KMS-11 (cell line): ENCODE measurements at regions not wholly inside any gene's neighbourhood (a gene's known extent, or its start where the extent isn't known, plus 50 kb on each side); places are given as distances from the start of the nearest gene placed in this dataset.

Experiments
- H2AFZ ChIP-seq: fragments of 200-600 bp; sonication (generic); 2 replicates; pipeline ENCODE4 v1.6.1; 2016; ENCODE audit warnings: antibody characterized with exemption, mixed run types, low read depth
- H3K27ac ChIP-seq: fragments of 200-600 bp; sonication (generic); 2 replicates; pipeline ENCODE4 v1.6.1; 2016; ENCODE audit warnings: mild to moderate bottlenecking, mixed run types
- H3K27me3 ChIP-seq: fragments of 200-600 bp; sonication (generic); 2 replicates; pipeline ENCODE4 v1.6.1; 2017; ENCODE audit warnings: mild to moderate bottlenecking, low read depth, mixed run types, moderate library complexity; ENCODE audit not compliant: insufficient read depth
- H3K36me3 ChIP-seq: fragments of 200-600 bp; sonication (generic); 2 replicates; pipeline ENCODE4 v1.6.1; 2017; ENCODE audit warnings: mild to moderate bottlenecking, mixed run types; ENCODE audit not compliant: insufficient read depth
- H3K4me1 ChIP-seq: fragments of 200-600 bp; sonication (generic); 2 replicates; pipeline ENCODE4 v1.6.1; 2016; ENCODE audit warnings: mild to moderate bottlenecking, low read depth, mixed run types; ENCODE audit not compliant: poor library complexity, severe bottlenecking
- H3K4me2 ChIP-seq: fragments of 200-600 bp; sonication (generic); 2 replicates; pipeline ENCODE4 v1.7.0; 2016; ENCODE audit warnings: mild to moderate bottlenecking, mixed run types
- H3K4me3 ChIP-seq: fragments of 200-600 bp; sonication (generic); IDR thresholded peaks from 2 replicates; pipeline ENCODE4 v1.6.1; 2017; ENCODE audit warnings: low read depth, low read length, mixed read lengths; ENCODE audit not compliant: insufficient read depth
- H3K79me2 ChIP-seq: fragments of 200-600 bp; sonication (generic); 2 replicates; pipeline ENCODE4 v1.6.1; 2016; ENCODE audit warnings: low read depth, mixed run types; ENCODE audit not compliant: insufficient read depth
- H3K9ac ChIP-seq: fragments of 200-600 bp; sonication (generic); 2 replicates; pipeline ENCODE4 v1.6.1; 2016; ENCODE audit warnings: mild to moderate bottlenecking, mixed run types
- H4K20me1 ChIP-seq: fragments of 200-600 bp; sonication (generic); 2 replicates; pipeline ENCODE4 v1.6.1; 2016; ENCODE audit warnings: mild to moderate bottlenecking, mixed run types; ENCODE audit not compliant: insufficient read depth
- CTCF ChIP-seq: fragments of 200-600 bp; sonication (generic); conservative IDR thresholded peaks from 2 replicates; pipeline ENCODE4 v1.6.1; 2017; ENCODE audit warnings: low read depth, mild to moderate bottlenecking, antibody characterized with exemption, low read length, moderate library complexity, mixed read lengths

DNA sequence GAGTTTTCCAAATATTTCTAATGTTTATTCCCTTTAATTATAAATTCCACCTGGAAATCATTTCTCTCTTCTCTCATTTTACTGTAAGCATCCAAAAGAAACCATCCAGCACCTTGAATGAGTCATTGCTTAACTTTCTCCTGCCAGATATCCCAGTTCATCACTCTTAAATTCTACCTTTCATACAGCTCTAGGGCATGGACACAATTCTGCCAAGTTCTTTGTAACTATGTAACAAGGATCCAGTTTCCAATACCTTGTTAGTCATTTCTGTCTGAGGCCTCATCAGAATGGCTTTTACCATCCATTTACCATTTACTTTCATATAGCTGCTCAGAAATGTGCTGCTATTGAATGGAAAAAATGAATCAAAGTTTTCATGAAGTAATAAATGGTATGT lies 455.4 kb upstream of the TENM4 start:
- Histone ChIP-seq H3K27me3 (no peaks in the 10 kb centered on the region), H4K20me1 (no peaks in the 10 kb centered on the region), H3K36me3 (no peaks in the 10 kb centered on the region), H2AFZ (no peak overlapping the region), H3K4me3 (no peak overlapping the region), H3K27ac (no peak overlapping the region), H3K9ac (no peak overlapping the region), H3K79me2 (no peaks in the 10 kb centered on the region), H3K4me1 (no peaks in the 10 kb centered on the region), H3K4me2 (no peak overlapping the region)
- no peak for TF ChIP-seq CTCF

GRCh38 chr11:79894111-79894510 lies 453.3 kb upstream of the TENM4 start:
- Histone ChIP-seq H3K4me3 (no peak overlapping the region), H3K4me1 (no peaks in the 10 kb centered on the region), H3K27ac (no peak overlapping the region), H3K4me2 (no peak overlapping the region), H3K79me2 (no peaks in the 10 kb centered on the region), H4K20me1 (no peaks in the 10 kb centered on the region), H3K36me3 (no peaks in the 10 kb centered on the region), H3K27me3 (no peaks in the 10 kb centered on the region), H2AFZ (no peak overlapping the region), H3K9ac (no peak overlapping the region)
- no peak for TF ChIP-seq CTCF

GRCh38 chr11:79890272-79890671 lies 449.4 kb upstream of the TENM4 start:
- Histone ChIP-seq H4K20me1 (no peaks in the 10 kb centered on the region), H3K4me3 (no peak overlapping the region), H3K4me1 (no peaks in the 10 kb centered on the region), H3K4me2 (no peak overlapping the region), H3K79me2 (no peaks in the 10 kb centered on the region), H3K36me3 (no peaks in the 10 kb centered on the region), H3K27me3 (no peaks in the 10 kb centered on the region), H3K9ac (no peak overlapping the region), H2AFZ (no peak overlapping the region), H3K27ac (no peak overlapping the region)
- no peak for TF ChIP-seq CTCF

DNA sequence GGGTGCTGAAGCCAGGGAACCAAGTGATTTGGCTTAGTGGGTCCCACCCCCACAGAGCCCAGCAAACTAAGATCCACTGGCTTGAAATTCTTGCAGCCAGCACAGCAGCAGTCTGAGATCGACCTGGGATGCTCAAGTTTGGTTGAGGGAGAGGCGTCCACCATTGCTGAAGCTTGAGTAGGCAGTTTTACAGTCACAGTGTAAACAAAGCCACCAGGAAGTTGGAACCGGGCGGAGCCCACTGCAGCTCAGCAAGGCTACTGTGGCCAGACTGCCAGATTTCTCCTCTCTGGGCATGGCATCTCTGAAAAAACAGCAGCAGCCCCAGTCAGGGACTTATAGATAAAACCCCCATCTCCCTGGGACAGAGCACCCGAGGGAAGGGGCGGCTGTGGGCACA lies 424.1 kb upstream of the TENM4 start:
- no peak overlapping the region for H3K4me2 ChIP-seq
- TF ChIP-seq CTCF = no peak
- no peaks in the 10 kb centered on the region for H4K20me1 ChIP-seq
- no peak overlapping the region for H3K9ac ChIP-seq
- H3K27ac ChIP-seq = no peak overlapping the region
- no peaks in the 10 kb centered on the region for H3K27me3 ChIP-seq
- no peaks in the 10 kb centered on the region for H3K79me2 ChIP-seq
- H3K4me3 ChIP-seq = no peak overlapping the region
- no peaks in the 10 kb centered on the region for H3K36me3 ChIP-seq
- no peaks in the 10 kb centered on the region for H3K4me1 ChIP-seq
- H2AFZ ChIP-seq = no peak overlapping the region

GRCh38 chr11:79860336-79860735 lies 419.5 kb upstream of the TENM4 start:
- Histone ChIP-seq H3K4me3 (no peak overlapping the region), H3K27me3 (no peaks in the 10 kb centered on the region), H3K4me1 (no peaks in the 10 kb centered on the region), H3K4me2 (no peak overlapping the region), H3K9ac (no peak overlapping the region), H4K20me1 (no peaks in the 10 kb centered on the region), H3K36me3 (no peaks in the 10 kb centered on the region), H3K79me2 (no peaks in the 10 kb centered on the region), H3K27ac (no peak overlapping the region), H2AFZ (no peak overlapping the region)
- no peak for TF ChIP-seq CTCF
